Upper lobe of right lung (tissue), 1 donor: ENCODE measurements at regions not wholly inside any gene's neighbourhood (a gene's known extent, or its start where the extent isn't known, plus 50 kb on each side); places are given as distances from the start of the nearest gene placed in this dataset.

Source experiments
- ATAC-seq: fragments of 200-7000 bp; cut with Tn5 transposase; one replicate; pipeline ENCODE4 v1.9.1; 2020; ENCODE audit warnings: mild to moderate bottlenecking, moderate library complexity
- DNase-seq: peaks from one replicate; pipeline ENCODE4 v3.0.0-alpha.2; 2020
- H3K27ac ChIP-seq: fragments of 200-600 bp; one replicate; pipeline ENCODE4 v1.8.0; 2022
- H3K27me3 ChIP-seq: fragments of 200-600 bp; one replicate; pipeline ENCODE4 v1.8.0; 2022; ENCODE audit warnings: mild to moderate bottlenecking
- H3K36me3 ChIP-seq: fragments of 200-600 bp; one replicate; pipeline ENCODE4 v1.8.0; 2022
- H3K4me1 ChIP-seq: fragments of 200-600 bp; one replicate; pipeline ENCODE4 v1.8.0; 2022
- H3K4me3 ChIP-seq: fragments of 200-600 bp; one replicate; pipeline ENCODE4 v1.8.0; 2022; ENCODE audit warnings: mild to moderate bottlenecking
- H3K9me3 ChIP-seq: fragments of 200-600 bp; one replicate; pipeline ENCODE4 v1.8.0; 2022
- intact Hi-C: fragments of 100-400 bp; cut with DNase I; formaldehyde crosslinking; loops from one replicate; pipeline ENCODE4 v1.11.0; 2022
- TF ChIP-seq, protein P1 (sequence below): fragments of 200-600 bp; IDR thresholded peaks from one replicate; pipeline ENCODE4 v1.8.0; 2022; ENCODE audit warnings: antibody characterized with exemption
- donor health status: DM: no; HTN: yes; CAD: no; lungs with severe emphysema.

DNA sequence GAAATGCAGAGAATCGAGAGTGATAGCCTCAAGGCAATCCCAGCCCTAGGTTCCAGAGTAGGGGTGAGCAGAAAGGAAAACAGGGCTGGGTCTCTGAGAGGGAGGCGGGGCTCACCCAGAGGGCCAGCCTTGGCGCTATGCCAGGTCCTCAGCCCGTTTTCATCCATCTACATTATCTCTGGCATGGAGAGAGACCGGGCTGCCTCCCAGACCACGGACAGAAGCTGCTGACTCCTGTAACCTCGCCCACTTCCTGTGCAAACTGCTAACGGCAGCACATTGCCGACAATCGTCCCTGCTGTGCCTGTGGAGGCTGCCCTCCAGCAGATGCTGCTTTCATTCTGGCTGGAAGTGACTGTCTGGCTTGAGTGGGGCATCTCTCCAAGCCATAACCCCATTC, 569.1 kb downstream of the NPHP4 start:
- intact Hi-C loops = no loop called here
- no peaks in the 10 kb centered on the region for H3K36me3 ChIP-seq
- ATAC-seq (peak; percentile 6), DNase-seq (peak; percentile 63)
- no peak overlapping the region for H3K4me3 ChIP-seq
- H3K9me3 ChIP-seq = no peaks in the 10 kb centered on the region
- no peak overlapping the region for H3K27ac ChIP-seq
- TF ChIP-seq, protein P1, sequence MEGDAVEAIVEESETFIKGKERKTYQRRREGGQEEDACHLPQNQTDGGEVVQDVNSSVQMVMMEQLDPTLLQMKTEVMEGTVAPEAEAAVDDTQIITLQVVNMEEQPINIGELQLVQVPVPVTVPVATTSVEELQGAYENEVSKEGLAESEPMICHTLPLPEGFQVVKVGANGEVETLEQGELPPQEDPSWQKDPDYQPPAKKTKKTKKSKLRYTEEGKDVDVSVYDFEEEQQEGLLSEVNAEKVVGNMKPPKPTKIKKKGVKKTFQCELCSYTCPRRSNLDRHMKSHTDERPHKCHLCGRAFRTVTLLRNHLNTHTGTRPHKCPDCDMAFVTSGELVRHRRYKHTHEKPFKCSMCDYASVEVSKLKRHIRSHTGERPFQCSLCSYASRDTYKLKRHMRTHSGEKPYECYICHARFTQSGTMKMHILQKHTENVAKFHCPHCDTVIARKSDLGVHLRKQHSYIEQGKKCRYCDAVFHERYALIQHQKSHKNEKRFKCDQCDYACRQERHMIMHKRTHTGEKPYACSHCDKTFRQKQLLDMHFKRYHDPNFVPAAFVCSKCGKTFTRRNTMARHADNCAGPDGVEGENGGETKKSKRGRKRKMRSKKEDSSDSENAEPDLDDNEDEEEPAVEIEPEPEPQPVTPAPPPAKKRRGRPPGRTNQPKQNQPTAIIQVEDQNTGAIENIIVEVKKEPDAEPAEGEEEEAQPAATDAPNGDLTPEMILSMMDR = no peak
- no peaks in the 10 kb centered on the region for H3K4me1 ChIP-seq
- peaks cover 45% of the 10 kb centered on the region for H3K27me3 ChIP-seq

DNA sequence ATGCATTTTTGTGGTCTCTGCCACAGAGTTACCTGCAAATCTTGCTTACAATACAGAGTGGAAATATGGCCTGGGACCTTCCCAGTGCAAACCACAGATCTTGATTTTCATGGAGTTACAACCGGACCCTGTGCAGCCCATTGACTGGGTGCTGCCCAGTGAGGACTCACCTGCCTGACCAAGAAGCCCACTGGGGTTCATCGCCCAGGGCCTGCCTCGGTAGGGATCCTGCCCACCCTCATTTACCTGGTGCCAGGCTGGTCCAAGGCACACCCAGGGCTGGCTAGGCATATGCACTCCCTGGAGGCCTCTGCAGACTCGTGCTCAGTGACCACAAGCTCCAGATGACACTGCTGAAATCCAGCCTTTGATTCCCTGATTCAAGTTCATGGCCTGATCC, 572.7 kb downstream of the NPHP4 start:
- Histone ChIP-seq H3K27ac (no peak overlapping the region), H3K4me1 (no peaks in the 10 kb centered on the region), H3K27me3 (peaks cover 18% of the 10 kb centered on the region), H3K36me3 (no peaks in the 10 kb centered on the region), H3K4me3 (no peak overlapping the region), H3K9me3 (no peaks in the 10 kb centered on the region)
- intact Hi-C loops = no loop called here
- no peak for DNase-seq
- ATAC-seq = no peak
- TF ChIP-seq, protein P1 = no peak

DNA sequence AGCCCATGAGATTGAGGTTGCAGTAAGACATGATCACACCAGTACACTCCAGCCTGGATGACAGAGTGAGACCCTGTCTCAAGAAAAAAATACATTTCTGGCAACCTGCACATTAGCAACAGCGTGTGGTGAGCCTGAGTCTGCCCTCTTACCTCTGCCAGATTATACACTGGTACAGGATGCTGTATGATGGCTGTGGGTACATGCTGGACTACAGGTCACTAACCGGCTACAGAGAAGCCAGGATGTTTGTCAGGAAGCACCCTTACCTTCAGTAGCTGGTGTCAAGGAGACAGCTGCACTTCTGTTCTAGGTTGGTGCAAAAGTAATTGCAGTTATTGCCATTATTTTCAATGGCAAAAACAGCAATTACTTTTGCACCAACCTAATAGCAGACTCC, 575.7 kb downstream of the NPHP4 start:
- TF ChIP-seq, protein P1 = no peak
- ATAC-seq (no peak), DNase-seq (no peak)
- Histone ChIP-seq H3K27ac (no peak overlapping the region), H3K27me3 (no peaks in the 10 kb centered on the region), H3K36me3 (no peaks in the 10 kb centered on the region), H3K9me3 (no peaks in the 10 kb centered on the region), H3K4me1 (no peaks in the 10 kb centered on the region), H3K4me3 (no peak overlapping the region)
- intact Hi-C loops = no loop called here

GRCh38 chr1:5415606-5416005, 576.6 kb downstream of the NPHP4 start:
- TF ChIP-seq, protein P1 = no peak

DNA sequence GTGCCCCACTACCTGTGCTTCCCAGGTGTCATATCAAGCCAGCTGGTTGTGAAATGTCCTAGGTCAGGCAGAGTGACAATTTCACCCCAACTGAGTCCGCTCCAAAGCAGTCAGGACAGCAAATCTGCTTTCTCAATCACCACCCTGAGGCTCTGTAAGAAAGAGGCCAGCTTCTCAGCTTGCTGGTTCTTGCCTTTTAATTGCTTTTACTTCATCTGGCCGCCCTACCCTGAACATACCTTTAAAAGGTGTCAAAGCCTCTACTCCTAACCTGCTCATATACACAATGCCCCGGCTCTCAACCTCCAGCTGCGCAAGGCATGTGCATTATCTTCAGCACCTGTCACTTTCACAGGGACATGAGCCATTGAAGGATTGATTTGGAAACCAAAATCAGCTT, 581.6 kb downstream of the NPHP4 start:
- no peaks in the 10 kb centered on the region for H3K36me3 ChIP-seq
- no peaks in the 10 kb centered on the region for H3K4me1 ChIP-seq
- H3K4me3 ChIP-seq = no peak overlapping the region
- TF ChIP-seq, protein P1 = no peak
- intact Hi-C loops = no loop called here
- DNase-seq (no peak), ATAC-seq (no peak)
- no peaks in the 10 kb centered on the region for H3K9me3 ChIP-seq
- H3K27ac ChIP-seq = no peak overlapping the region
- no peaks in the 10 kb centered on the region for H3K27me3 ChIP-seq

More at GRCh38 chr1:5415606-5416005, 576.6 kb downstream of the NPHP4 start:
- H3K4me3 ChIP-seq = no peak overlapping the region
- H3K4me1 ChIP-seq = no peaks in the 10 kb centered on the region
- H3K9me3 ChIP-seq = no peaks in the 10 kb centered on the region
- DNase-seq (no peak), ATAC-seq (no peak)
- no peaks in the 10 kb centered on the region for H3K36me3 ChIP-seq
- no peak overlapping the region for H3K27ac ChIP-seq
- intact Hi-C loops = no loop called here
- H3K27me3 ChIP-seq = no peaks in the 10 kb centered on the region

GRCh38 chr1:5408401-5408800, 583.8 kb downstream of the NPHP4 start:
- TF ChIP-seq, protein P1 = no peak
- no peak for ATAC-seq
- Histone ChIP-seq H3K9me3 (no peaks in the 10 kb centered on the region), H3K27me3 (no peaks in the 10 kb centered on the region), H3K4me3 (no peak overlapping the region), H3K4me1 (no peaks in the 10 kb centered on the region), H3K36me3 (no peaks in the 10 kb centered on the region), H3K27ac (no peak overlapping the region)
- DNase-seq = no peak
- intact Hi-C loops = no loop called here
